GM12878 (cell line): ENCODE measurements at regions not wholly inside any gene's neighbourhood (a gene's known extent, or its start where the extent isn't known, plus 50 kb on each side); places are given as distances from the start of the nearest gene placed in this dataset.

Experiments
- ATAC-seq: fragments of 200-7000 bp; cut with Tn5 transposase; 3 replicates; pipeline ENCODE4 v1.9.1; 2020; ENCODE audit warnings: mild to moderate bottlenecking, moderate library complexity
- BruUV-seq: library from RNA; stranded (reverse); fragments of 400-500 nt; replicated peaks from 2 replicates; lab custom pipeline; 2021; lab: Mats Ljungman, UMichigan
- CTCF ChIA-PET: fragments of 300-600 bp; sonication (Branson Sonifier 250); formaldehyde crosslinking; extraction: SDS; loops from one replicate; lab custom pipeline; 2021; ENCODE audit warnings: inconsistent platforms; lab: Yijun Ruan, JAX
- POLR2A ChIA-PET: fragments of 350-600 bp; formaldehyde crosslinking; extraction: SDS; loops from one replicate; lab custom pipeline; 2021; ENCODE audit warnings: inconsistent platforms; lab: Charles Lee
- RAD21 ChIA-PET: fragments of 300-600 bp; sonication (Branson Sonifier 250); formaldehyde crosslinking; loops from one replicate; lab custom pipeline; 2023; ENCODE audit warnings: antibody characterized with exemption; ENCODE audit not compliant: unreplicated experiment; lab: Charles Lee
- SMC1A ChIA-PET: fragments of 300-600 bp; sonication (Branson Sonifier 250); formaldehyde crosslinking; loops from one replicate; lab custom pipeline; 2023; ENCODE audit not compliant: unreplicated experiment, uncharacterized antibody; lab: Charles Lee
- DNase-seq: peaks from one replicate; pipeline ENCODE4 v3.0.0-alpha.2; 2011; ENCODE audit warnings: low read depth, low spot score
- FAIRE-seq: peaks from 3 replicates; lab custom pipeline; 2011; peaks lifted over from hg19 to GRCh38; lab: Jason Lieb, UNC
- H2AFZ ChIP-seq: 2 replicates; pipeline ENCODE4 v1.6.0; 2011; ENCODE audit warnings: low read depth, low read length, control low read depth; ENCODE audit not compliant: control insufficient read depth
- H3K27ac ChIP-seq: 2 replicates; pipeline ENCODE4 v1.5.1; 2011; ENCODE audit warnings: control low read depth; ENCODE audit not compliant: control insufficient read depth, insufficient read depth
- H3K27me3 ChIP-seq, 2 experiments: replicated peaks in 1 of 2; 2 replicates each; pipeline versions ENCODE4 v1.6.0 to v1.6.1; 2011; ENCODE audit warnings: low read length in 1 of 2; ENCODE audit not compliant: control insufficient read depth in 2 of 2, insufficient read depth in 2 of 2
- H3K36me3 ChIP-seq, 2 experiments: 2 replicates each; pipeline ENCODE4 v1.5.1; 2011; ENCODE audit warnings: low read length in 1 of 2; ENCODE audit not compliant: control insufficient read depth in 2 of 2, insufficient read depth in 2 of 2
- H3K4me1 ChIP-seq: 2 replicates; pipeline ENCODE4 v1.6.1; 2011; ENCODE audit warnings: mild to moderate bottlenecking, low read length, moderate library complexity, mixed read lengths; ENCODE audit not compliant: control insufficient read depth, insufficient read depth
- H3K4me2 ChIP-seq: 2 replicates; pipeline ENCODE4 v1.6.0; 2011; ENCODE audit warnings: control low read depth; ENCODE audit not compliant: control insufficient read depth, insufficient read depth
- H3K4me3 ChIP-seq: fragments of 200-600 bp; sonication (generic); 2 replicates; pipeline ENCODE4 v1.5.1; 2016
- H3K79me2 ChIP-seq: 2 replicates; pipeline ENCODE4 v1.6.0; 2011; ENCODE audit warnings: low read length; ENCODE audit not compliant: control insufficient read depth, insufficient read depth
- H3K9ac ChIP-seq: 2 replicates; pipeline ENCODE4 v1.8.0; 2011; ENCODE audit warnings: low read length, control low read depth, mixed read lengths; ENCODE audit not compliant: control insufficient read depth, insufficient read depth
- H3K9me3 ChIP-seq: replicated peaks from 3 replicates; pipeline ENCODE4 v1.5.1; 2011; ENCODE audit warnings: mild to moderate bottlenecking, low read length; ENCODE audit not compliant: control insufficient read depth, insufficient read depth
- H4K20me1 ChIP-seq: 2 replicates; pipeline ENCODE4 v1.6.0; 2011; ENCODE audit not compliant: control insufficient read depth, insufficient read depth
- HCFC1 ChIP-seq: fragments of 150-350 bp; IDR thresholded peaks from 2 replicates; pipeline ENCODE4 v1.6.1; 2014; ENCODE audit warnings: low read length
- IRF5 ChIP-seq: fragments of 450-650 bp; IDR thresholded peaks from 2 replicates; pipeline ENCODE4 v1.6.1; 2017; ENCODE audit warnings: borderline replicate concordance
- NFXL1 ChIP-seq: fragments of 450-650 bp; IDR thresholded peaks from 2 replicates; pipeline ENCODE4 v1.6.1; 2017; ENCODE audit warnings: antibody characterized with exemption, mild to moderate bottlenecking, borderline replicate concordance
- NFYB ChIP-seq: IDR thresholded peaks from 2 replicates; pipeline ENCODE4 v1.6.1; 2011; ENCODE audit warnings: low read depth, mild to moderate bottlenecking, low read length, improper control_type of control experiment, moderate library complexity; ENCODE audit not compliant: insufficient read depth
- POLR2AphosphoS5 ChIP-seq: IDR thresholded peaks from 2 replicates; pipeline ENCODE4 v1.6.1; 2011; ENCODE audit warnings: mild to moderate bottlenecking, low read length, inconsistent platforms
- RAD51 ChIP-seq: fragments of 450-650 bp; IDR thresholded peaks from 2 replicates; pipeline ENCODE4 v1.6.1; 2016; ENCODE audit warnings: moderate library complexity, mild to moderate bottlenecking, inconsistent platforms
- YBX1 ChIP-seq: fragments of 450-650 bp; IDR thresholded peaks from 2 replicates; pipeline ENCODE4 v1.6.1; 2016; ENCODE audit warnings: antibody characterized with exemption
- ZNF217 ChIP-seq: fragments of 450-650 bp; IDR thresholded peaks from 2 replicates; pipeline ENCODE4 v1.6.1; 2017; ENCODE audit warnings: antibody characterized with exemption, mild to moderate bottlenecking
- WGBS: methylation state at CpG from one replicate; pipeline ENCODE4 v1.1.6; 2016; ENCODE audit warnings: low lambda C conversion rate; ENCODE audit not compliant: insufficient replicate concordance, insufficient coverage; ENCODE audit errors: missing lambda C conversion rate; 5-methylcytosine and 5-hydroxymethylcytosine counted together
- in situ Hi-C: fragments of 300-500 bp; cut with MboI; formaldehyde crosslinking; loops from 9 replicates; pipeline ENCODE4 v1.14.3; 2018; ENCODE audit warnings: mixed read lengths
- intact Hi-C: fragments of 100-400 bp; cut with micrococcal nuclease; formaldehyde crosslinking; loops from one replicate; pipeline ENCODE4 v1.14.2; 2022; ENCODE audit not compliant: unreplicated experiment
- TF ChIP-seq, protein P1 (sequence below): fragments of 150-350 bp; IDR thresholded peaks from 2 replicates; pipeline ENCODE4 v1.6.1; 2014; ENCODE audit warnings: mild to moderate bottlenecking, low read depth, low read length

DNA sequence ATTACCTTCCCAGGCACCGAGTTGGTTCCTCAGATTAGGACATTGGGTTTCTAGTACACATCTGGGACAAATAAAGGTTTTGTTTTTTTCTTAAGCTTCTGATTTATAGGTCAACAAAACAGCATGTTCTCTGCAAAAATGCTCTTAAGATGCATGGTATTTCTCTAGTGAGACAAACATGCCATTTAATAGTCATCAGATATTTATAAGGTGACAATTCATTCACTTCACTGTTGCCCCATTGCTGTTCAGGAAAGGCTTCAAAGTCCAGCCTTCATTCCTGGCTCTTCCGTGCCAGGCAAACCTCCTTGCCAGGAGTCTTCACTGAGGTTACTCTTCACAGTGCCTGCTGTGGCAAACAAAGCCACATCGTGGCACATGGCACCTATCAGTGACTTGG is 156.3 kb upstream of the FNDC3A start:
- no peak for DNase-seq
- Histone ChIP-seq H4K20me1 (no peaks in the 10 kb centered on the region), H2AFZ (no peak overlapping the region), H3K4me3 (no peak overlapping the region), H3K36me3 (no peaks in the 10 kb centered on the region), H3K27me3 (0 out of 4 replicates have a peak, but pooled peaks cover 0 to 2% of the 10 kb centered on the region in 2 experiments)
- RAD21 ChIA-PET = no interaction called here
- TF ChIP-seq POLR2AphosphoS5 (no peak), NFXL1 (no peak), NFYB (no peak), HCFC1 (no peak), YBX1 (no peak), ZNF217 (no peak), RAD51 (no peak), IRF5 (no peak)
- TF ChIP-seq, protein P1, sequence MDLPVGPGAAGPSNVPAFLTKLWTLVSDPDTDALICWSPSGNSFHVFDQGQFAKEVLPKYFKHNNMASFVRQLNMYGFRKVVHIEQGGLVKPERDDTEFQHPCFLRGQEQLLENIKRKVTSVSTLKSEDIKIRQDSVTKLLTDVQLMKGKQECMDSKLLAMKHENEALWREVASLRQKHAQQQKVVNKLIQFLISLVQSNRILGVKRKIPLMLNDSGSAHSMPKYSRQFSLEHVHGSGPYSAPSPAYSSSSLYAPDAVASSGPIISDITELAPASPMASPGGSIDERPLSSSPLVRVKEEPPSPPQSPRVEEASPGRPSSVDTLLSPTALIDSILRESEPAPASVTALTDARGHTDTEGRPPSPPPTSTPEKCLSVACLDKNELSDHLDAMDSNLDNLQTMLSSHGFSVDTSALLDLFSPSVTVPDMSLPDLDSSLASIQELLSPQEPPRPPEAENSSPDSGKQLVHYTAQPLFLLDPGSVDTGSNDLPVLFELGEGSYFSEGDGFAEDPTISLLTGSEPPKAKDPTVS = no peak
- TF ChIP-seq, all 136 proteins: peak for 0
- Histone ChIP-seq H3K9me3 (no peaks in the 10 kb centered on the region), H3K4me1 (no peaks in the 10 kb centered on the region), H3K9ac (no peak overlapping the region), H3K27ac (no peak overlapping the region), H3K4me2 (no peak overlapping the region), H3K79me2 (no peaks in the 10 kb centered on the region)
- in situ Hi-C loops (no loop called here), intact Hi-C loops (no loop called here)
- 28% methylated on average over 3 of the region's 3 CpGs for WGBS
- ChIA-PET CTCF (no interaction called here), POLR2A (no interaction called here), SMC1A (no interaction called here)
- FAIRE-seq (no peak), ATAC-seq (no peak)
- no TSS peak for BruUV-seq
